ENCODE measurements at regions not wholly inside any gene's neighbourhood (a gene's known extent, or its start where the extent isn't known, plus 50 kb on each side); places are given as distances from the start of the nearest gene placed in this dataset.

DNA sequence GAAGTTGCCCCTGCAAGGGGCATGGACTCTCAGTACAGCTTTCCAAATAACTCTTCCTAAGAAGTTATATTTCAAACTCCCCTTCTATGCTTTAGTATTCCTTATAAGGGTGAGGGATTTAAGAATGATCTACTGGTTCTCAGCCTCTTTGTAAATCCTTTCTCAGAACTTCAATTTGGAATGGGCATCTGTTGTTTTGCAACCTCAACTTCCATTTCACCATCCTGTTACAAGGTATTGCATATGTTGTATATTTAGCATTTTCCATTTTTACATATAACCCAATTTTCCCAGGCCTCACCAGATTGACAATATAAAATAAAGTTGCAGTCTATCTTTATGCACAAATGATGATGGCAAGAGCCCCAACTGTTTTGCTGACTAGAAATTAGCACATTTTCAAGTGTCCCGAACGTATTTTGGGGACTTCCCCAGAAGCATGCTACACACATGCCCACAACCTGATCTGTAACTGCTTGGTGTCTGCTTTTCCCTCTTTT lies 154.9 kb upstream of the CARMIL1 start:
- Histone ChIP-seq H3K4me3 (no peak overlapping the region), H3K4me1 (peaks cover 16% of the 10 kb centered on the region), H3K9me3 (no peaks in the 10 kb centered on the region), H3K27ac (no peak overlapping the region), H3K27me3 (ENCODE audit: low read depth) (no peaks in the 10 kb centered on the region), H3K36me3 (peaks cover 34% of the 10 kb centered on the region)
- no peak for DNase-seq
- no peak for ATAC-seq
- TF ChIP-seq, protein P1, sequence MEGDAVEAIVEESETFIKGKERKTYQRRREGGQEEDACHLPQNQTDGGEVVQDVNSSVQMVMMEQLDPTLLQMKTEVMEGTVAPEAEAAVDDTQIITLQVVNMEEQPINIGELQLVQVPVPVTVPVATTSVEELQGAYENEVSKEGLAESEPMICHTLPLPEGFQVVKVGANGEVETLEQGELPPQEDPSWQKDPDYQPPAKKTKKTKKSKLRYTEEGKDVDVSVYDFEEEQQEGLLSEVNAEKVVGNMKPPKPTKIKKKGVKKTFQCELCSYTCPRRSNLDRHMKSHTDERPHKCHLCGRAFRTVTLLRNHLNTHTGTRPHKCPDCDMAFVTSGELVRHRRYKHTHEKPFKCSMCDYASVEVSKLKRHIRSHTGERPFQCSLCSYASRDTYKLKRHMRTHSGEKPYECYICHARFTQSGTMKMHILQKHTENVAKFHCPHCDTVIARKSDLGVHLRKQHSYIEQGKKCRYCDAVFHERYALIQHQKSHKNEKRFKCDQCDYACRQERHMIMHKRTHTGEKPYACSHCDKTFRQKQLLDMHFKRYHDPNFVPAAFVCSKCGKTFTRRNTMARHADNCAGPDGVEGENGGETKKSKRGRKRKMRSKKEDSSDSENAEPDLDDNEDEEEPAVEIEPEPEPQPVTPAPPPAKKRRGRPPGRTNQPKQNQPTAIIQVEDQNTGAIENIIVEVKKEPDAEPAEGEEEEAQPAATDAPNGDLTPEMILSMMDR (IDR thresholded peaks at IDR 0.05) = no peak
- intact Hi-C loops (cut with DNase I) = no loop called here

DNA sequence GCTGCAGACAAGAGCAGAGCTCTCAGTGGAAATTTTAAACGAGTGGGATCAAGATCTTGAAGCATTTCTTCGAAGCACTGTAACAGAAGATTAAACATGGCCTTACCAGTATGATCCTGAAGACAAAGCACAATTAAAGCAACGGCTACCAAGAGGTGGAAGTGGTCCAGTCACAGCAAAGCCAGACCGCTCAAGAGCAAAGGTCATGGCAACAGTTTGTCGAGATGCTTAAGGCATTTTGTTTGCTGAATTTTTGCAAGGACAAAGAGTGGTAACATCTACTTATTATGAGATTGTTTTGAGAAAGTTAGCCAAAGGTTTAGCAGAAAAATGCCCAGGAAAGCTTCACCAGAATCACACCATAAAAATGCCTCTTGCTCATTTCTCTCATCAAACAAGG lies 153.4 kb upstream of the CARMIL1 start:
- no peaks in the 10 kb centered on the region for H3K9me3 ChIP-seq
- no peak overlapping the region for H3K4me3 ChIP-seq
- TF ChIP-seq, protein P1 (IDR thresholded peaks at IDR 0.05) = no peak
- H3K27ac ChIP-seq = no peak overlapping the region
- no peaks in the 10 kb centered on the region for H3K27me3 ChIP-seq (ENCODE audit: low read depth)
- DNase-seq = no peak
- peaks cover 16% of the 10 kb centered on the region for H3K4me1 ChIP-seq
- intact Hi-C loops (cut with DNase I) = no loop called here
- ATAC-seq = no peak
- H3K36me3 ChIP-seq = peaks cover 34% of the 10 kb centered on the region

DNA sequence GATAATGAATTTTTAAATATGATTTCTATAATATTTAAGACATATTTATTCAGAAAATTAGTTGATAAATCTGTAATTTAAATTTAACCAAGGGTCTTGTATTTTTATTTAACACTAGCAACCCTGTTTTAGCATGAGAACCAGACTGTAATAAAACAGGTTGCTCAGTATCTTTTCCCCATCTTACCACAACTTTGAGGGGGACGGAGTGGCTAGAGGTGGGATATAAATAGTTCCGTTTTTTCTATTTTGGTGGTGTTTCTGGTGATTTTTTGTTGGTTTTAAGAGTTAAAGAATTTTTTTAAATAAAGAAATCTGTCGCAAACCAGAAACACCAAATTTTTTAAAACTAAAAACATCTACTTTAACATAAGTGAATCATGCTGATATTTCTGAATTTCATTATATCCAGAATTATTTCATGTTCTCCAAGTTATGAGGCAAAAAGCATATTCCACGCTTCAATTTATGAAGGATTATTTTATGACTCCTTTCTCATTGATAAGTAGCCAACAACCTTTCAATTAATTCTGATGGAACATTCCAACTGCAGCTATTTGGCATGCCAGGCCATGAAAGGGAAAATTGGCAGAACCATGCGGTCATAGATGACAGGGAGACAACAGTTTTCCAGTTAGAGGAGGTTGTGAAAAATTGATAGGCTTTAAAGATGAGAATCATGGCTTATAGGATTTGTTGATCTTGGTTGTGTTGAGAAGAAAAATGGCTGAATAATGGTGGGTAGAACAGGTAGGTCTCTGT lies 151.9 kb upstream of the CARMIL1 start:
- Histone ChIP-seq H3K4me3 (no peak overlapping the region), H3K27ac (no peak overlapping the region), H3K9me3 (no peaks in the 10 kb centered on the region), H3K27me3 (ENCODE audit: low read depth) (no peaks in the 10 kb centered on the region), H3K4me1 (peaks cover 9% of the 10 kb centered on the region), H3K36me3 (peaks cover 34% of the 10 kb centered on the region)
- intact Hi-C loops (cut with DNase I) = no loop called here
- ATAC-seq = no peak
- TF ChIP-seq, protein P1 (IDR thresholded peaks at IDR 0.05) = no peak
- no peak for DNase-seq

DNA sequence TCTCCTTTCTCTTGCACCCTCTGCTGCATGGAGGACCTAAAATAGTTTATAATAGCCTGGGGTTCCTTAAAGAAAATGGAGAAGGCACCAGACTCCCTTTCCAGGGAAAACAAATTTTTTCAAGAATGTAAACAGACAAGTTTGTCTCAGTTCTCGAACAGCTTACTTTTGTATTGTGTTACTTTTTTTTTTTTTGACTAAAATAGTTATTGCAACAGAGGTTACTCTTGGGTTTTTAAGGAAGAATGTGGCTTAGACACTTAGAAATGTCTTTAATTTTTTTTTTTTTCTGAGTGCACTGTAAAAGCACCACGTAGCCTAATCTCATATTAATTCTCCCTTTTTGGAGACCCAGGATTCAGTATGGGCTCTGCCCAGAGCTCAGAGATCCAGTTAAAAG lies 148.7 kb upstream of the CARMIL1 start:
- intact Hi-C loops (cut with DNase I) = no loop called here
- ATAC-seq (peak in 1 of 2 donors; percentile 20), DNase-seq (no peak)
- Histone ChIP-seq H3K27ac (no peak overlapping the region), H3K9me3 (peaks cover 6% of the 10 kb centered on the region), H3K27me3 (ENCODE audit: low read depth) (no peaks in the 10 kb centered on the region), H3K4me3 (no peak overlapping the region), H3K36me3 (peaks cover 23% of the 10 kb centered on the region), H3K4me1 (peaks cover 6% of the 10 kb centered on the region)
- TF ChIP-seq, protein P1 (IDR thresholded peaks at IDR 0.05) = no peak

DNA sequence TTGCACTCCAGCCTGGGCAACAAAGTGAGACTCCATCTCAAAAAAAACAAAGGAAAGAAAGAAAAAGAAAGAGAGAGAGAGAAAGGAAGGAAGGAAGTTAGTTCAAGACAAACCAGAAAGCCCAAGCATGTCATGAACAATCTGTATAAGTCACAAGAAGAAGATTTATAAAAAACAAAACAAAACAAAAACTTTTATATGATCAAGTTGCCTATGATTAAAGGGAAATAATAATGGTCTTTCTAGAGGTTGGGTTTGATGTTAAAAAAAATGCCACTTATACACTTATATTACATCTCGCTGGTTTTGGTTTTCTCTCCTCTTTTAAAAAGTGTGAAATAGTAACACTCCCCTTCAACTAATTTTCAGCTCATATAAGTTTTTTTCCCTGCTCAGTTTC lies 146.2 kb upstream of the CARMIL1 start:
- H3K27ac ChIP-seq = no peak overlapping the region
- intact Hi-C loops (cut with DNase I) = no loop called here

More for the DNA sequence above, 146.2 kb upstream of the CARMIL1 start:
- ATAC-seq (no peak), DNase-seq (no peak)
- peaks cover 6% of the 10 kb centered on the region for H3K9me3 ChIP-seq
- no peak overlapping the region for H3K4me3 ChIP-seq
- TF ChIP-seq, protein P1 (IDR thresholded peaks at IDR 0.05) = no peak
- H3K4me1 ChIP-seq = peaks cover 22% of the 10 kb centered on the region
- H3K27me3 ChIP-seq (ENCODE audit: low read depth) = no peaks in the 10 kb centered on the region
- H3K36me3 ChIP-seq = peaks cover 6% of the 10 kb centered on the region
